OCI-LY1 (cell line): ENCODE measurements at regions not wholly inside any gene's neighbourhood (a gene's known extent, or its start where the extent isn't known, plus 50 kb on each side); places are given as distances from the start of the nearest gene placed in this dataset.

ENCODE experiments used
- H2AFZ ChIP-seq: fragments of 200-600 bp; sonication (generic), shearing (Covaris generic); 2 replicates; pipeline ENCODE4 v1.6.0; 2014; ENCODE audit warnings: antibody characterized with exemption, mild to moderate bottlenecking, low read length
- H3F3A ChIP-seq: fragments of 200-600 bp; sonication (generic), shearing (Covaris generic); 2 replicates; pipeline ENCODE4 v1.6.0; 2014; ENCODE audit warnings: mild to moderate bottlenecking, antibody characterized with exemption, low read length, moderate library complexity; ENCODE audit not compliant: insufficient read depth
- H3K27ac ChIP-seq: fragments of 200-600 bp; sonication (generic); 2 replicates; pipeline ENCODE4 v1.5.1; 2014; ENCODE audit warnings: low read length, mixed run types, mild to moderate bottlenecking, low read depth; ENCODE audit not compliant: poor library complexity, severe bottlenecking
- H3K27me3 ChIP-seq: fragments of 200-600 bp; sonication (generic); 2 replicates; pipeline ENCODE4 v1.6.0; 2014; ENCODE audit warnings: antibody characterized with exemption, mild to moderate bottlenecking, low read length, moderate library complexity; ENCODE audit not compliant: insufficient read depth
- H3K36me3 ChIP-seq: fragments of 200-600 bp; sonication (generic); 2 replicates; pipeline ENCODE4 v1.6.1; 2014; ENCODE audit warnings: mild to moderate bottlenecking, antibody characterized with exemption, low read length, moderate library complexity, mixed read lengths; ENCODE audit not compliant: insufficient read depth
- H3K4me1 ChIP-seq: fragments of 200-600 bp; sonication (generic); 2 replicates; pipeline ENCODE4 v1.5.1; 2014; ENCODE audit warnings: mild to moderate bottlenecking, low read length, moderate library complexity; ENCODE audit not compliant: insufficient read depth, severe bottlenecking
- H3K4me2 ChIP-seq: fragments of 200-600 bp; sonication (generic), shearing (Covaris generic); 2 replicates; pipeline ENCODE4 v1.6.1; 2014; ENCODE audit warnings: low read length
- H3K4me3 ChIP-seq: fragments of 200-600 bp; sonication (generic); 2 replicates; pipeline ENCODE4 v1.5.1; 2014; ENCODE audit warnings: low read length, low read depth, mild to moderate bottlenecking, mixed read lengths; ENCODE audit not compliant: poor library complexity, severe bottlenecking
- H3K79me2 ChIP-seq: fragments of 200-600 bp; shearing (Covaris generic); 2 replicates; pipeline ENCODE4 v1.6.1; 2016; ENCODE audit warnings: mixed run types, low read length, mixed read lengths; ENCODE audit not compliant: insufficient read depth
- H3K9ac ChIP-seq: fragments of 200-600 bp; sonication (generic), shearing (Covaris generic); 2 replicates; pipeline ENCODE4 v1.6.1; 2014; ENCODE audit warnings: mild to moderate bottlenecking, low read length, mixed read lengths
- H3K9me2 ChIP-seq: fragments of 200-600 bp; sonication (generic), shearing (Covaris generic); 2 replicates; pipeline ENCODE4 v1.6.1; 2014; ENCODE audit warnings: low read depth, mild to moderate bottlenecking, low read length, mixed read lengths
- H3K9me3 ChIP-seq: fragments of 200-600 bp; shearing (Covaris generic); 2 replicates; pipeline ENCODE4 v1.6.1; 2014; ENCODE audit warnings: low read length, mixed read lengths
- H4K20me1 ChIP-seq: fragments of 200-600 bp; sonication (generic), shearing (Covaris generic); 2 replicates; pipeline ENCODE4 v1.6.0; 2016; ENCODE audit warnings: mild to moderate bottlenecking, low read length; ENCODE audit not compliant: insufficient read depth
- EZH2 ChIP-seq: fragments of 200-600 bp; sonication (generic), shearing (Covaris generic); IDR thresholded peaks from 2 replicates; pipeline ENCODE4 v1.8.0; 2017; ENCODE audit warnings: borderline replicate concordance, mixed run types, mild to moderate bottlenecking, antibody characterized with exemption, low read length, moderate library complexity, mixed read lengths
- TF ChIP-seq, protein P1 (sequence below): fragments of 200-600 bp; sonication (generic), shearing (Covaris generic); IDR thresholded peaks from 2 replicates; pipeline ENCODE4 v1.5.1; 2017; ENCODE audit warnings: mild to moderate bottlenecking, antibody characterized with exemption, low read length, moderate library complexity, mixed read lengths

DNA sequence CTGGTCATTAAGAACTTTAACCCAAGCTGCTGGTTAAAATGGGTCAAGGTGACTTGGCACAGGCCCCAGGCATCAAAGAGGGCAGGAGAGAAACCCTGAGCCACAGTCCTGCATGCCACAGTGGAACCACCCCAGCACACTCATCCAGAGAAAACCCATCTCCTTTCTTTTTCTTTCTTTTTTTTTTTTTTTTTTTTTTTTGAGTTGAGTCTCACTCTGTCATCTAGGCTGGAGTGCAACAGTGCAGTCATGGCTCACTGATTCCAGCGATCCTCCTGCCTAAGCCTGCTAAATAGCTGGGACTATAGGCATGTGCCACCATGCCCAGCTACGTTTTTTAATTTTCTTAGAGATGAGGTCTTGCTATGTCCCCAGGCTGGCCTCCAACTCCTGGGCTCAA is 109.2 kb upstream of the RAB4A start:
- H3K4me1 ChIP-seq: no peaks in the 10 kb centered on the region
- no peaks in the 10 kb centered on the region for H3K36me3 ChIP-seq

DNA sequence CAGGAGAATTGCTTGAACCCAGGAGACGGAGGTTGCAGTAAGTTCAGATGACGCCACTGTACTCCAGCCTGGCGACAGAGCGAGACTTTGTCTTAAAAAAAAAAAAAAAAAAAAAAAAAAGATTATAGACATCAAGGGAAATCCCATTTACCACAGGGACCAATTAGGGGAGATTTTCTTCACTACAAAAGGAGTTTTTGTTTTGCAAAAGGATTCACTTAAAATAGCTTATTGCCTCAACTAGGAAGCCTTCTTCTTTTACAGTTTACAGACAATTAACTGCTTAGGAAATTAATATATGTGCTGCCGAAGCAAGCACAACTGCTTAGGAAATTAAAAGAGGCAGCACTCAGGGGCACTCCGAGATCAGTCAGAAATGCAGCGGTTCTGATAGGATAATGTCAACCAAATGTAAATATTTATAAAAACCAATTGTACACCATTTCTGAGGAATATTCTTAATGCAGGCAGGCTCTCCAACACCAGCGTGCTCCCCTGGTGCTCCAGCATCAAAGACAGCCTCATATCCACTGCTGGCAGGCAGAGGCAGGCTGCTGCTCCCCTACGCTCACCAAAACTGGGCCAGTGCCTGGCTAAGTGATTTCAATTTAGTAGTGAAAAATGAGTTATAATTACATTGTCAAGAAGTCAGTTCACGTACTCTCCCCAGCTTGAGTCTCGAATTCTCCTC is 107.9 kb upstream of the RAB4A start:
- Histone ChIP-seq H3K4me1 (no peaks in the 10 kb centered on the region), H3K27me3 (no peaks in the 10 kb centered on the region), H3K9ac (no peak overlapping the region), H4K20me1 (no peaks in the 10 kb centered on the region), H3K4me2 (no peak overlapping the region), H3K4me3 (no peak overlapping the region), H3K36me3 (no peaks in the 10 kb centered on the region), H3K9me3 (no peaks in the 10 kb centered on the region), H3K9me2 (no peaks in the 10 kb centered on the region), H2AFZ (no peak overlapping the region), H3K79me2 (no peaks in the 10 kb centered on the region), H3K27ac (no peak overlapping the region), H3F3A (no peaks in the 10 kb centered on the region)
- TF ChIP-seq, protein P1, sequence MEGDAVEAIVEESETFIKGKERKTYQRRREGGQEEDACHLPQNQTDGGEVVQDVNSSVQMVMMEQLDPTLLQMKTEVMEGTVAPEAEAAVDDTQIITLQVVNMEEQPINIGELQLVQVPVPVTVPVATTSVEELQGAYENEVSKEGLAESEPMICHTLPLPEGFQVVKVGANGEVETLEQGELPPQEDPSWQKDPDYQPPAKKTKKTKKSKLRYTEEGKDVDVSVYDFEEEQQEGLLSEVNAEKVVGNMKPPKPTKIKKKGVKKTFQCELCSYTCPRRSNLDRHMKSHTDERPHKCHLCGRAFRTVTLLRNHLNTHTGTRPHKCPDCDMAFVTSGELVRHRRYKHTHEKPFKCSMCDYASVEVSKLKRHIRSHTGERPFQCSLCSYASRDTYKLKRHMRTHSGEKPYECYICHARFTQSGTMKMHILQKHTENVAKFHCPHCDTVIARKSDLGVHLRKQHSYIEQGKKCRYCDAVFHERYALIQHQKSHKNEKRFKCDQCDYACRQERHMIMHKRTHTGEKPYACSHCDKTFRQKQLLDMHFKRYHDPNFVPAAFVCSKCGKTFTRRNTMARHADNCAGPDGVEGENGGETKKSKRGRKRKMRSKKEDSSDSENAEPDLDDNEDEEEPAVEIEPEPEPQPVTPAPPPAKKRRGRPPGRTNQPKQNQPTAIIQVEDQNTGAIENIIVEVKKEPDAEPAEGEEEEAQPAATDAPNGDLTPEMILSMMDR: no peak
- no peak for TF ChIP-seq EZH2

More for the DNA sequence above, 109.2 kb upstream of the RAB4A start:
- no peaks in the 10 kb centered on the region for H3K27me3 ChIP-seq
- H3K27ac ChIP-seq: no peak overlapping the region
- no peaks in the 10 kb centered on the region for H3K9me2 ChIP-seq
- H2AFZ ChIP-seq: no peak overlapping the region
- H3K79me2 ChIP-seq: no peaks in the 10 kb centered on the region
- no peak overlapping the region for H3K4me2 ChIP-seq
- no peak overlapping the region for H3K9ac ChIP-seq
- TF ChIP-seq, protein P1: no peak
- no peak for TF ChIP-seq EZH2
- no peaks in the 10 kb centered on the region for H3F3A ChIP-seq
- H3K9me3 ChIP-seq: no peaks in the 10 kb centered on the region
- H3K4me3 ChIP-seq: no peak overlapping the region
- no peaks in the 10 kb centered on the region for H4K20me1 ChIP-seq

DNA sequence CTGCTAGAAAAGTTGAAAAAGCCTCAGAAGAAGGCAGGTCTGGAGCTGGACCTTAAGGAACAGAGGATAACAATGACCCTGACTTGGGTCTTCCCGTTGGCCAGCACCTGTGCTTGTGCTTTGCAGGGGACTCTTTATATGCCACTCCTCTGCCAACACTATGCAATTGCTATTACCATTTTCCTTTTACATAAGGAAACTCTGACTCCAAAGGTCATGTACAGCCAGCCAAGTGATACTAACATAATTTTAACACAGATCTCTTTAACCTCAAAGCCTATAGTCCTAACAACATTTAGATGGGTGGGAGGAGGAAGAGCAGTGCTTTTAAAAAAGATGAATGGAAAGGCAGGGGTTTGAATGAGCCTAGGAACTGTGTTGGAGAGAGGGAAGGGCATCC is 106.6 kb upstream of the RAB4A start:
- H3K4me2 ChIP-seq: no peak overlapping the region

More for the DNA sequence above, 106.6 kb upstream of the RAB4A start:
- Histone ChIP-seq H3F3A (no peaks in the 10 kb centered on the region), H3K4me1 (no peaks in the 10 kb centered on the region), H3K79me2 (no peaks in the 10 kb centered on the region), H3K27me3 (no peaks in the 10 kb centered on the region), H3K9me2 (no peaks in the 10 kb centered on the region), H3K36me3 (no peaks in the 10 kb centered on the region), H3K9me3 (no peaks in the 10 kb centered on the region), H3K27ac (no peak overlapping the region), H4K20me1 (no peaks in the 10 kb centered on the region), H3K9ac (no peak overlapping the region), H3K4me3 (no peak overlapping the region), H2AFZ (no peak overlapping the region)
- TF ChIP-seq, protein P1: no peak
- TF ChIP-seq EZH2: no peak
